Cardiac fibroblast (primary cell): ENCODE measurements at regions not wholly inside any gene's neighbourhood (a gene's known extent, or its start where the extent isn't known, plus 50 kb on each side); places are given as distances from the start of the nearest gene placed in this dataset.

Source experiments
- DNase-seq, 2 donors: peaks; one replicate each; pipeline versions ENCODE4 v3.0.0 to v3.0.0-alpha.2; 2010; ENCODE audit warnings: low read depth in 2 of 2
- H3K4me3 ChIP-seq, 2 donors: replicated peaks in 1 of 2; 1 replicate in 1 of 2; 2 replicates in 1 of 2; pipeline ENCODE4 v1.5.1; 2011; ENCODE audit warnings: low read depth in 2 of 2, low read length in 2 of 2, mild to moderate bottlenecking in 2 of 2, moderate library complexity in 1 of 2
- CTCF ChIP-seq: IDR thresholded peaks from one replicate; pipeline ENCODE4 v1.5.1; 2011; ENCODE audit warnings: low read depth, mild to moderate bottlenecking, low read length, inconsistent platforms

GRCh38 chr1:213817156-213817555, 170.6 kb upstream of the PROX1 start:
- TF ChIP-seq CTCF, result no peak
- DNase-seq, result no peak
- H3K4me3 ChIP-seq, result no peak overlapping the region

GRCh38 chr1:213820362-213821149, 167.2 kb upstream of the PROX1 start:
- H3K4me3 ChIP-seq, result no peak overlapping the region
- no peak for TF ChIP-seq CTCF
- no peak for DNase-seq

GRCh38 chr1:213821175-213821942, 166.4 kb upstream of the PROX1 start:
- H3K4me3 ChIP-seq, result no peak overlapping the region
- TF ChIP-seq CTCF, result no peak
- no peak for DNase-seq

- no peak for TF ChIP-seq CTCF
- H3K4me3 ChIP-seq, result no peak overlapping the region
- no peak for DNase-seq
These were observed 165.8 kb upstream of the PROX1 start for GRCh38 chr1:213821943-213822334.

- no peak for DNase-seq
- no peak overlapping the region for H3K4me3 ChIP-seq
- no peak for TF ChIP-seq CTCF
These were observed 160.9 kb upstream of the PROX1 start for GRCh38 chr1:213826891-213827290.

GRCh38 chr1:213828867-213829266, 158.9 kb upstream of the PROX1 start:
- no peak overlapping the region for H3K4me3 ChIP-seq

More at GRCh38 chr1:213828867-213829266, 158.9 kb upstream of the PROX1 start:
- no peak for DNase-seq
- no peak for TF ChIP-seq CTCF
